HEK293 (cell line): ENCODE measurements at regions not wholly inside any gene's neighbourhood (a gene's known extent, or its start where the extent isn't known, plus 50 kb on each side); places are given as distances from the start of the nearest gene placed in this dataset.

Experiments used
- CTCF ChIA-PET: fragments of 350-600 bp; formaldehyde crosslinking; extraction: SDS; loops from one replicate; lab custom pipeline; 2021; ENCODE audit warnings: antibody characterized with exemption; lab: Yijun Ruan, JAX
- POLR2A ChIA-PET: fragments of 300-600 bp; formaldehyde crosslinking; extraction: SDS; loops from one replicate; lab custom pipeline; 2020; ENCODE audit warnings: antibody characterized with exemption, inconsistent platforms; lab: Yijun Ruan, JAX
- H3K27ac ChIP-seq: fragments of 200-500 bp; sonication (Bioruptor generic); 2 replicates; pipeline ENCODE4 v1.5.1; 2014; ENCODE audit warnings: low read depth, low read length, control low read depth, inconsistent platforms; ENCODE audit errors: extremely low read depth
- H3K36me3 ChIP-seq, 2 experiments: fragments of 200-500 bp in 1 of 2; sonication (Bioruptor generic) in 1 of 2; 1 replicate in 1 of 2; 2 replicates in 1 of 2; pipeline ENCODE4 v1.5.1; 2014 to 2017; ENCODE audit warnings: inconsistent platforms in 2 of 2, low read length in 2 of 2; ENCODE audit not compliant: control insufficient read depth in 2 of 2, insufficient read depth in 1 of 2
- H3K4me1 ChIP-seq: fragments of 200-500 bp; sonication (Bioruptor generic); 2 replicates; pipeline ENCODE4 v1.5.1; 2014; ENCODE audit warnings: mild to moderate bottlenecking, low read length, inconsistent platforms; ENCODE audit not compliant: control insufficient read depth, insufficient read depth
- H3K4me3 ChIP-seq: 2 replicates; pipeline ENCODE4 v1.5.1; 2011; ENCODE audit warnings: low read depth, mild to moderate bottlenecking, control low read depth, low read length, moderate library complexity
- H3K9me3 ChIP-seq: fragments of 200-500 bp; sonication (Bioruptor generic); 2 replicates; pipeline ENCODE4 v1.5.1; 2014; ENCODE audit warnings: low read depth, low read length, inconsistent platforms; ENCODE audit not compliant: control insufficient read depth, insufficient read depth
- BCL11A ChIP-seq: fragments of 450-650 bp; formaldehyde crosslinking; IDR thresholded peaks from 2 replicates; pipeline ENCODE4 v1.5.1; 2016; ENCODE audit warnings: low read depth, missing biosample characterization, missing genetic modification characterization
- BCL11B ChIP-seq: fragments of 450-650 bp; formaldehyde crosslinking; IDR thresholded peaks from 2 replicates; pipeline ENCODE4 v1.5.1; 2016; ENCODE audit warnings: low read depth, missing biosample characterization, missing genetic modification characterization
- GFI1B ChIP-seq: fragments of 450-650 bp; formaldehyde crosslinking; IDR thresholded peaks from 2 replicates; pipeline ENCODE4 v1.5.1; 2016; ENCODE audit warnings: missing biosample characterization, missing genetic modification characterization
- MYNN ChIP-seq: fragments of 450-650 bp; formaldehyde crosslinking; IDR thresholded peaks from 2 replicates; pipeline ENCODE4 v1.5.1; 2016; ENCODE audit warnings: missing biosample characterization, missing genetic modification characterization, borderline replicate concordance
- PRDM1 ChIP-seq: fragments of 450-650 bp; formaldehyde crosslinking; IDR thresholded peaks from 2 replicates; pipeline ENCODE4; 2016; ENCODE audit warnings: missing biosample characterization, missing genetic modification characterization
- PRDM10 ChIP-seq: fragments of 450-650 bp; formaldehyde crosslinking; IDR thresholded peaks from 2 replicates; pipeline ENCODE4 v1.5.1; 2016; ENCODE audit warnings: missing biosample characterization, missing genetic modification characterization
- ZNF214 ChIP-seq: fragments of 450-650 bp; formaldehyde crosslinking; IDR thresholded peaks from 2 replicates; pipeline ENCODE4 v1.5.1; 2017; ENCODE audit warnings: missing biosample characterization, mild to moderate bottlenecking, missing genetic modification characterization, borderline replicate concordance
- ZNF223 ChIP-seq: fragments of 450-650 bp; formaldehyde crosslinking; IDR thresholded peaks from 2 replicates; pipeline ENCODE4 v1.5.1; 2016; ENCODE audit warnings: missing biosample characterization, missing genetic modification characterization
- ZNF24 ChIP-seq: fragments of 450-650 bp; formaldehyde crosslinking; IDR thresholded peaks from 2 replicates; pipeline ENCODE4 v1.5.1; 2016; ENCODE audit warnings: missing biosample characterization, missing genetic modification characterization
- ZNF280D ChIP-seq: fragments of 450-650 bp; formaldehyde crosslinking; IDR thresholded peaks from 2 replicates; pipeline ENCODE4 v1.5.1; 2016; ENCODE audit warnings: missing biosample characterization, missing genetic modification characterization
- ZNF292 ChIP-seq: fragments of 450-650 bp; formaldehyde crosslinking; IDR thresholded peaks from 2 replicates; pipeline ENCODE4 v1.5.1; 2016; ENCODE audit warnings: low read depth, missing biosample characterization, missing genetic modification characterization, borderline replicate concordance
- ZNF501 ChIP-seq: fragments of 450-650 bp; formaldehyde crosslinking; IDR thresholded peaks from 2 replicates; pipeline ENCODE4 v1.5.1; 2016; ENCODE audit warnings: missing biosample characterization, missing genetic modification characterization
- ZNF529 ChIP-seq: fragments of 450-650 bp; formaldehyde crosslinking; IDR thresholded peaks from 2 replicates; pipeline ENCODE4 v1.5.1; 2017; ENCODE audit warnings: missing genetic modification characterization, missing biosample characterization; ENCODE audit not compliant: insufficient replicate concordance
- ZNF560 ChIP-seq: fragments of 450-650 bp; formaldehyde crosslinking; IDR thresholded peaks from 2 replicates; pipeline ENCODE4 v1.5.1; 2017; ENCODE audit warnings: missing biosample characterization, missing genetic modification characterization, borderline replicate concordance
- ZNF596 ChIP-seq: fragments of 450-650 bp; IDR thresholded peaks from 2 replicates; pipeline ENCODE4 v1.5.0; 2018; ENCODE audit warnings: missing biosample characterization, mild to moderate bottlenecking, missing genetic modification characterization, moderate library complexity
- ZNF677 ChIP-seq: fragments of 450-650 bp; IDR thresholded peaks from 2 replicates; pipeline ENCODE4 v1.5.0; 2018; ENCODE audit warnings: missing biosample characterization, mild to moderate bottlenecking, missing genetic modification characterization, moderate library complexity
- ZNF704 ChIP-seq: fragments of 450-650 bp; formaldehyde crosslinking; IDR thresholded peaks from 2 replicates; pipeline ENCODE4 v1.5.1; 2016; ENCODE audit warnings: missing biosample characterization, missing genetic modification characterization
- ZSCAN16 ChIP-seq: fragments of 450-650 bp; formaldehyde crosslinking; IDR thresholded peaks from 2 replicates; pipeline ENCODE4 v1.5.1; 2016; ENCODE audit warnings: missing biosample characterization, missing genetic modification characterization
- ZXDB ChIP-seq: fragments of 450-650 bp; formaldehyde crosslinking; IDR thresholded peaks from 2 replicates; pipeline ENCODE4 v1.5.1; 2016; ENCODE audit warnings: missing biosample characterization, missing genetic modification characterization

- no peaks in the 10 kb centered on the region for H3K9me3 ChIP-seq
- no peaks in the 10 kb centered on the region for H3K4me1 ChIP-seq
- no peak overlapping the region for H3K27ac ChIP-seq
- no peaks in the 10 kb centered on the region for H3K36me3 ChIP-seq
- no peak overlapping the region for H3K4me3 ChIP-seq
- TF ChIP-seq ZNF529: no peak
- TF ChIP-seq ZNF280D (tag by site-specific recombination): no peak
- TF ChIP-seq ZNF292 (tag by site-specific recombination): no peak
- ChIA-PET CTCF (interaction anchor here (0.7 to 2.8 kb wide), 2 partner anchors 16 to 127 kb away, joined by 6 to 8 read pairs; no protein-coding TSS in a partner anchor), POLR2A (interaction anchor here (0.6 kb wide), 1 partner anchor 499 kb away, joined by 4 read pairs; no protein-coding TSS in a partner anchor)
These were observed 97.3 kb upstream of the GOT2 start for GRCh38 chr16:58831386-58831785.

GRCh38 chr16:58828901-58829545, 94.9 kb upstream of the GOT2 start:
- Histone ChIP-seq H3K36me3 (no peaks in the 10 kb centered on the region), H3K27ac (no peak overlapping the region), H3K9me3 (no peaks in the 10 kb centered on the region), H3K4me3 (no peak overlapping the region), H3K4me1 (no peaks in the 10 kb centered on the region)
- ChIA-PET POLR2A (no interaction called here), CTCF (no interaction called here)
- TF ChIP-seq ZNF214 (tag by site-specific recombination) (no peak), ZNF677 (tag by site-specific recombination) (no peak), ZXDB (tag by site-specific recombination) (no peak), PRDM10 (tag by site-specific recombination) (no peak), ZSCAN16 (no peak), ZNF24 (tag by site-specific recombination) (no peak), ZNF501 (tag by site-specific recombination) (no peak), ZNF560 (tag by site-specific recombination) (no peak), ZNF704 (no peak), BCL11A (tag by site-specific recombination) (no peak), BCL11B (no peak), GFI1B (no peak), ZNF223 (no peak), ZNF596 (tag by site-specific recombination) (no peak), MYNN (tag by site-specific recombination) (no peak), PRDM1 (tag by site-specific recombination) (no peak)
